ENCODE measurements at regions not wholly inside any gene's neighbourhood (a gene's known extent, or its start where the extent isn't known, plus 50 kb on each side); places are given as distances from the start of the nearest gene placed in this dataset.

GRCh38 chr5:29995154-29995553 lies 1198.3 kb upstream of the CDH6 start:
- ChIA-PET CTCF (no interaction called here), POLR2A (no interaction called here)
- intact Hi-C loops (cut with micrococcal nuclease) (no loop called here), dilution Hi-C loops (cut with MboI; ENCODE audit: extremely low pct_ligation_motif_present, low sequenced_read_pairs) (no loop called here)
- TF ChIP-seq FOS (IDR thresholded peaks at IDR 0.05; ENCODE audit: borderline replicate concordance, insufficient read depth, low read length): no peak
- TF ChIP-seq, protein P1, sequence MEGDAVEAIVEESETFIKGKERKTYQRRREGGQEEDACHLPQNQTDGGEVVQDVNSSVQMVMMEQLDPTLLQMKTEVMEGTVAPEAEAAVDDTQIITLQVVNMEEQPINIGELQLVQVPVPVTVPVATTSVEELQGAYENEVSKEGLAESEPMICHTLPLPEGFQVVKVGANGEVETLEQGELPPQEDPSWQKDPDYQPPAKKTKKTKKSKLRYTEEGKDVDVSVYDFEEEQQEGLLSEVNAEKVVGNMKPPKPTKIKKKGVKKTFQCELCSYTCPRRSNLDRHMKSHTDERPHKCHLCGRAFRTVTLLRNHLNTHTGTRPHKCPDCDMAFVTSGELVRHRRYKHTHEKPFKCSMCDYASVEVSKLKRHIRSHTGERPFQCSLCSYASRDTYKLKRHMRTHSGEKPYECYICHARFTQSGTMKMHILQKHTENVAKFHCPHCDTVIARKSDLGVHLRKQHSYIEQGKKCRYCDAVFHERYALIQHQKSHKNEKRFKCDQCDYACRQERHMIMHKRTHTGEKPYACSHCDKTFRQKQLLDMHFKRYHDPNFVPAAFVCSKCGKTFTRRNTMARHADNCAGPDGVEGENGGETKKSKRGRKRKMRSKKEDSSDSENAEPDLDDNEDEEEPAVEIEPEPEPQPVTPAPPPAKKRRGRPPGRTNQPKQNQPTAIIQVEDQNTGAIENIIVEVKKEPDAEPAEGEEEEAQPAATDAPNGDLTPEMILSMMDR (IDR thresholded peaks at IDR 0.05; ENCODE audit: extremely low read depth in 1 of 2, insufficient read depth in 1 of 2, low read depth in 1 of 2, low read length in 2 of 2): no peak
- no peak for TF ChIP-seq POLR2A (IDR thresholded peaks at IDR 0.05; ENCODE audit: low read depth, low read length)
- no peak for TF ChIP-seq GATA2 (IDR thresholded peaks at IDR 0.05; ENCODE audit: insufficient read depth, insufficient read length, low read depth, low read length)
- no peak for TF ChIP-seq POLR2AphosphoS5 (IDR thresholded peaks at IDR 0.05; ENCODE audit: insufficient read depth, low read depth, low read length)
- no peak for TF ChIP-seq JUN (IDR thresholded peaks at IDR 0.05; ENCODE audit: borderline replicate concordance, insufficient read depth, insufficient read length, low read depth)
- TF ChIP-seq, protein P2, sequence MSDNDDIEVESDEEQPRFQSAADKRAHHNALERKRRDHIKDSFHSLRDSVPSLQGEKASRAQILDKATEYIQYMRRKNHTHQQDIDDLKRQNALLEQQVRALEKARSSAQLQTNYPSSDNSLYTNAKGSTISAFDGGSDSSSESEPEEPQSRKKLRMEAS (IDR thresholded peaks at IDR 0.05; ENCODE audit: insufficient read depth, insufficient read length): no peak
- TF ChIP-seq MYC (IDR thresholded peaks at IDR 0.05; ENCODE audit: low read depth, low read length): no peak
- no peak for TF ChIP-seq EZH2 (IDR thresholded peaks at IDR 0.05; ENCODE audit: borderline replicate concordance, low read depth, low read length, severe bottlenecking)
- no peaks in the 10 kb centered on the region for H3K79me2 ChIP-seq (ENCODE audit: control insufficient read depth, insufficient read depth, low read length)
- no peak overlapping the region for H3K4me3 ChIP-seq (replicated peaks in 1 of 3; ENCODE audit: insufficient read depth in 1 of 3, low read depth in 1 of 3, low read length in 3 of 3)
- no TSS peak for BruUV-seq (replicated peaks)
- no peak overlapping the region for H3K4me2 ChIP-seq (ENCODE audit: insufficient read depth, low read length)
- FAIRE-seq (no peak), DNase-seq (ENCODE audit: low read depth, low spot score) (no peak)
- no peaks in the 10 kb centered on the region for H4K20me1 ChIP-seq (replicated peaks; ENCODE audit: control insufficient read depth, extremely low read depth, insufficient read depth, low read length)
- H3K4me1 ChIP-seq (ENCODE audit: control insufficient read depth, extremely low read depth, insufficient read depth, low read length): no peaks in the 10 kb centered on the region
- H3K27me3 ChIP-seq (ENCODE audit: control insufficient read depth in 2 of 2, insufficient read depth in 2 of 2, low read length in 2 of 2): no peaks in the 10 kb centered on the region
- H3K36me3 ChIP-seq (ENCODE audit: control insufficient read depth in 2 of 2, extremely low read depth in 1 of 2, insufficient read depth in 2 of 2, low read length in 2 of 2): no peaks in the 10 kb centered on the region
- H3K27ac ChIP-seq (ENCODE audit: insufficient read depth, low read depth, low read length): no peak overlapping the region
- H3K9me3 ChIP-seq (replicated peaks; ENCODE audit: control insufficient read depth, insufficient read depth, low read length): peaks cover 4% of the 10 kb centered on the region
- H2AFZ ChIP-seq (ENCODE audit: low read depth, low read length): no peak overlapping the region
- no peak overlapping the region for H3K9ac ChIP-seq (replicated peaks; ENCODE audit: extremely low read depth, insufficient read depth, low read length)
- H3K9me1 ChIP-seq (replicated peaks; ENCODE audit: control insufficient read depth, extremely low read depth, insufficient read depth, low read length): no peaks in the 10 kb centered on the region

All from endothelial cell of umbilical vein (primary cell).